ENCODE measurements at regions not wholly inside any gene's neighbourhood (a gene's known extent, or its start where the extent isn't known, plus 50 kb on each side); places are given as distances from the start of the nearest gene placed in this dataset.

GRCh38 chr1:72734415-72734814, 452.1 kb upstream of the NEGR1 start:
- DNase-seq = no peak

- no peak for DNase-seq
Observed at GRCh38 chr1:72724951-72725861, 442.9 kb upstream of the NEGR1 start.

- no peak for DNase-seq
Observed at GRCh38 chr1:72705921-72706320, 423.6 kb upstream of the NEGR1 start.

GRCh38 chr1:72704841-72705477, 422.6 kb upstream of the NEGR1 start:
- no peak for DNase-seq

- no peak for DNase-seq
Observed at GRCh38 chr1:72697410-72697809, 415.1 kb upstream of the NEGR1 start.

GRCh38 chr1:72693899-72694298, 411.6 kb upstream of the NEGR1 start:
- DNase-seq = no peak

- DNase-seq = no peak
Observed at GRCh38 chr1:72693376-72693775, 411.0 kb upstream of the NEGR1 start.

- no peak for DNase-seq
Observed at GRCh38 chr1:72690871-72691270, 408.5 kb upstream of the NEGR1 start.

GRCh38 chr1:72678683-72679082, 396.3 kb upstream of the NEGR1 start:
- DNase-seq = no peak

- DNase-seq = no peak
Observed at GRCh38 chr1:72670902-72671301, 388.6 kb upstream of the NEGR1 start.

GRCh38 chr1:72662918-72663317, 380.6 kb upstream of the NEGR1 start:
- no peak for DNase-seq

- no peak for DNase-seq
Observed at GRCh38 chr1:72650843-72651435, 368.6 kb upstream of the NEGR1 start.

GRCh38 chr1:72649991-72650390, 367.7 kb upstream of the NEGR1 start:
- DNase-seq = no peak

- no peak for DNase-seq
Observed at GRCh38 chr1:72649211-72649888, 367.0 kb upstream of the NEGR1 start.

- no peak for DNase-seq
Observed at GRCh38 chr1:72648465-72648864, 366.1 kb upstream of the NEGR1 start.

- no peak for DNase-seq
Observed at GRCh38 chr1:72643142-72643541, 360.8 kb upstream of the NEGR1 start.

- no peak for DNase-seq
Observed at GRCh38 chr1:72637593-72637992, 355.3 kb upstream of the NEGR1 start.

- DNase-seq = no peak
Observed at GRCh38 chr1:72636631-72637030, 354.3 kb upstream of the NEGR1 start.

GRCh38 chr1:72635719-72636118, 353.4 kb upstream of the NEGR1 start:
- peak; percentile 3 for DNase-seq

GRCh38 chr1:72634946-72635345, 352.6 kb upstream of the NEGR1 start:
- no peak for DNase-seq

GRCh38 chr1:72631449-72631848, 349.1 kb upstream of the NEGR1 start:
- no peak for DNase-seq

GRCh38 chr1:72623299-72623708, 341.0 kb upstream of the NEGR1 start:
- peak; percentile 50 for DNase-seq

GRCh38 chr1:72620453-72620852, 338.1 kb upstream of the NEGR1 start:
- no peak for DNase-seq

All from hematopoietic multipotent progenitor cell treated with erythropoietin and hydrocortisone succinate and interleukin-3 and kit ligand, for 8 days (in vitro differentiated cells).